Stimulated activated CD4-positive, alpha-beta T cell treated with anti-CD3 and anti-CD28 coated beads, Interleukin-1b, Interleukin-23, amount 100 ng/mL, for 4 hours (primary cell): ENCODE measurements at regions not wholly inside any gene's neighbourhood (a gene's known extent, or its start where the extent isn't known, plus 50 kb on each side); places are given as distances from the start of the nearest gene placed in this dataset.
"Not testable (repeated sequence)": the region's sequence is repeated elsewhere in the genome, so short reads cannot be mapped to it uniquely, and the experiment has no call there.

Experiments used
- DNase-seq, 2 donors: peaks; one replicate each; pipeline ENCODE4 v3.0.0-alpha.2; 2020; ENCODE audit warnings: low read depth in 2 of 2

DNA sequence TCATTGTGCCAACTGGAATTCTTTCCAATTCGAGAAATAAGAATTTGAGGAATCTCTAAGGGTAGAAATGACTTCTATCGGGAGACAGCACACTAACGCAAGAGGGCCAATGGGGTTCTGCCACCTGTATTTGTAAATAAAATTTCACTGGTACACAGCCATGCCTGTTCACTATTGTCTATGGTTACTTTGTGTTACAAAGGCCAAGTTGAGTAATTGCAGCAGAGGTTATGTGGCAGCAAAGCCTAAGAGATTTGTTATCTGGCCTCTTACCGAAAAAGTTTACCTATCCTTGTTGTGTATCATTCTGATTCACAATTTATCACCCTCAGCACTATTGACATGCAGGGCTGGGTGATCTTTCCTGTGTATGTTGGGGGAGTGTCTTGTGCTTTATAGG is 278.0 kb downstream of the KLF5 start:
- no peak for DNase-seq

DNA sequence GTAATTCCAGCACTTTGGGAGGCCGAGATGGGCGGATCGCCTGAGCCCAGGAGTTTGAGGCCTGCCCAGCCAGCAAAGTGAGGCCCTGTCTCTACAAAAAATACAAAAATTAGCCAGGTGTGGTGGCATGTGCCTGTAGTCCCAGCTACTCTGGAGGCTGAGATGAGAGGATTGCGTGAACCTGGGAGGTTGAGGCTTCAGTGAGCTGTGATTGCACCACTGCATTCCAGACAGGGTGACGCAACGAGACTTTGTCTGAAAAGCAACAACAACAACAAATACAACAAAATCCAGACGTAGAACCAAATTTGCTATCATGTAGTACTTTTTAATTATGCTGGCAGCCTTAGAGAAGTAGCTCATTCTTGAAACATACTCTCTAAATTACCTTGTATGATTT is 277.1 kb downstream of the KLF5 start:
- no peak for DNase-seq

DNA sequence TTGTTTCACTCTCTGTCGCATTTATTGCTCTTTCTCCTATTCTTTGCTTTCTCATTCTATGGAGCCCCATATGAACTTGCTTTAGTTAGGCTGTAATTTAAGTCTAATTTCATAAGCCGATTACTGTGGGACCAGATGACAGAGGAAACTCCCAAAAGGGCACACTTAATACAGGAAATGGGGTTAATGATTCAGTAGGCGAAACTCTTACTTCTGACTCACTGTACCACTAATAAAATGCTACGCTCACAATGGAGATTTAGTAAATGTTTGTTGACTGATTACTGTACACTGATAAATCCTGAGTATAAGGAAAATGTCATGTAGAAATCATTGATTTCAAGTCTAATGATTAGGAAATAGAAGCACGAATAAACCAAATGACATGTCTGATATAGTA is 276.4 kb downstream of the KLF5 start:
- no peak for DNase-seq

DNA sequence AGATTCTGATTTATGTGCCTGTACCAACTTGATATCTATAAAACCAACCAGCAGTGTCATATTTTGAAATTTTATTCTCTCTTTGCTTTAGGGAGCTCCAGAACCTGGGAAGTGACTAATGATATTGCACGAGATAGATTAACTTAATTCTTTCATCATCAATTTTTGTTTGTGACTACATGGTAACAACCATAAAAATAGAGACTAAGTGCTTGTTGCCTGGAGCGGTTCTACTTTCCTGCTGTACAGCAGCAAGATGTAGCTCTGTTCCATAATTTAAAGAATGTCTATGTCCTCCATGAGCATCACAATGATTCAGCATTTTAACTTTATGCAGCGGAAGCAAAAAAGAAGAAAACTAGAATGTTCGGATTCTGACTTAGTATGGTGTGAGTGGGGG is 275.6 kb downstream of the KLF5 start:
- DNase-seq, result no peak

DNA sequence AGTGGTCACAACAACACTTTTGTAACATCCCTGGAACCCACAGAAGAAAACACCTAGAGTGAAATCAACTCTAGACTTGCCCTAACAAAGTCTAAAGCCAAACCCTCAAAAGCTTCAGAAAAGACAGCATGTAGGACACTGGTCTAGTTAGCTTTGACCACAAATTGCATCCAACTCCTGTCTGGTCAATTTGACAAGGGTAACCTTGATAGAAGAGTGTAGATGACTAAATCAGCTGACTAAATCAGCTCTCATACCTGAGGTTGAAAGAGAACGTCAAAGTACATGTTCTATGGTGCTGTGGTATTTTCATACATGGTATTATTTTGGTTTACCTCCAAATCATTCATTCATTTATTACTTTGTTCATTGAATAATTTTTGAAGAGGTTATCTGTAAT is 272.8 kb downstream of the KLF5 start:
- no peak for DNase-seq

DNA sequence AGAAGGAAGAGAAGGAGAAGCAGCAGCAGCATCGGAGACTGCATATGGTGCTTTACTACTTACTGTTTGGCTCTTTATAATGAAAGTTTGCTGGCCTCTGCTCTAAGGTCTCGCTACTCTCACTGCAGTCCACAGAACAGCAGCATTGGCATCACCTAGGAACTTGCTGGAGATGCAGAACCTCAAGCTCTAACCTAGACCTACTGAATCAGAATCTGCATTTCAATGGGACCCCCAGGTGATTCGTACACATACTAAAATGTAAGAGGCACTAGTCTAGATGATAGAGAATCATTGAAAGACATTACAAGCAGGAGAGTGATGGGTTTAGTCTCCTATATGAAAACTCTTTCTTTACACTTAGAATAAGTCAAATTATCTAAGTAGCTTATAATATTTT is 270.6 kb downstream of the KLF5 start:
- no peak for DNase-seq

DNA sequence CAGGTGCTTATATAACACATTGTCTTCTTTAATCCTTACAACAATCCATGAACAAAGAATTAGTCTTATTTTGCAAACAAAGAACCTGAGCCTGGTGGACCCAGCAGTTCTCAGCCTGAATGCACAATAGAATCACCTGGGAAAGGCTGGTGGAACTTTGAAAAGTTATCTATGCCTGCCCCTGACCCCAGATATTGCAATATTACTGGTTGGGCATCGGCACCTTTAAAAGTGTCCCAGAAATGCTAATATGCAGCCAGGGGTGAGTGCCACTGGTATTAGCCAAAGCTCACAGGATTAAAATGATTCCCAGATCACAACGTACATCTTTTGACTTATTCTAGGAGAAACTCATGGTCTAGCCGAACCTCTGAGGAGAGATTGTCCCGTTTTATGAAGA is 268.8 kb downstream of the KLF5 start:
- DNase-seq, result no peak

DNA sequence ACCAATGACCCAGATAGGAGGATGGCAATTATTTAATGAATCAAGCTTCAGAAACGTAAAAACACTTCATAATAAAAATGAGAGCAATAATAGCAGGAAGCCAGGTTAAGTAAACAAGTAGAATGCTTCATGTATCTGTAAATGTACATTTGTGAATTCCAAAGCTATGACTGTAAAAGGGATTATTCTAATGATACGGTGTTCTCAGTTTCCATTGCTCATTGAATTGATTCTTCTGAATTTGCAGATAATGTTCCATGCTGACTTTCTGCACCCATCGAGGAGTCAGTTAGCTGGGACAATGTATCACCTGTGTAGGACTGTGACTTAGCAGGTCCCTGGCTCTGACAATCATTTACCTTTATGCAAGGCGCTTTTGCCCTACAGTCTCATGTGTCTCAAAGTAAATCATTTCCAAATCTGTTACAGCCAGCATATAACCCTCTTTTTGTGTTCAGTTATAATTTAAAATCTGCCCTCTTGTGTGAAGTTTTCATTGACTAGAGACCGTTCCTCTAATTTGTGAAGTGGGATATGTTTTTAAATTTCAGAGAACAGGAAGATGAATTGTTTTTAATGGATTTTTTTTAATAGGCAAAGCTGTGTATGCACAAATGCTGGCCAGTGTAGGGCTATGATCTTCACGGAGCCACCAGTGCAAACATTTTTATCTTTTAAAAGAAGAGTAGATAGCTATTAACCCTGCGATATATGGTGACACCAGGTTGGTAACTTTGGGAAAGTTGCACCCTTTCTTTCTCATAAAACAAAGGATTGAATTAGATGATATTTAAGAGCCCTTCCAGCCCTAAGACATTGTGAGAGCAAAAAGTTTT is 267.1 kb downstream of the KLF5 start:
- DNase-seq, result no peak

DNA sequence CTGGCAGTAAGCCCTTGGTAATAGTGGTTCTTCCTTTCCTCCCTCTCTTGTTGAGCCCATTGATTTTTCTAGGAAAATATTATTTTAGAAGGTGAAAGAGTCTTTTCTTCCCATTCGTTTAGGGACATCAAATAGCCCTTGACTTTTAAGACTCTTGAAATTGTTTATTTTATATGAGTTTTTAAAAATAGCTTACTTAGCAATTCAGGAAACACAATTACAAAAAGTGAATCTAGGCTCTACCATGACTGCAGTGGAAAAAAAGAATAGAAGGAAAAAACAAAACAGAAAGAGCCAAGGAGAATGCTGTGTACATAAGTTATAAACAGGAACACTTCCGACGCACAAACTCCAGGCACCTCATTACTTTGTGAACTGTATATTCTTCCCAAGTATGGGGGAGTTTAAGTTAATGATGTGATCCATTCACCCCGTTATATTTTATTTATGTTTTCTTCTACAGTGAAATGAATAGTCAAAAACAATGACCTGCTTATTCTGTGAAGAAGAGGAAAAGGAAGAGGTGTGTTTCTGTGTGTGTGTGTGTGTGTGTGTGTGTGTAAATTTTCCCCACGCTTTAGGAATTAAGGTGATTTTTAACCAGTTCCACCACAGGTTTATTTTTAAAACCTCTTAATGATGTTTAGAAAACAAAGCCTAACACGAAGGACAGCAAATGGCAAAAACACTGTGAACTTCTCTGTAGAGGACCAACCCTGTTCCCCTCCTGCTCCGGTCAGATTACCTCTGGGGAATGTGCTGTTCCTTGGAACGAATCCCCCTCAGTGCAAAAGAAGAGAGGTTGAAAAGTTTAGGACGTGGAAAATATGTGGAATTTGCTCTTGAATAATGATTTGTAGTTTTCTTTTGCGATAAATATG is 266.3 kb downstream of the KLF5 start:
- DNase-seq, result no peak

DNA sequence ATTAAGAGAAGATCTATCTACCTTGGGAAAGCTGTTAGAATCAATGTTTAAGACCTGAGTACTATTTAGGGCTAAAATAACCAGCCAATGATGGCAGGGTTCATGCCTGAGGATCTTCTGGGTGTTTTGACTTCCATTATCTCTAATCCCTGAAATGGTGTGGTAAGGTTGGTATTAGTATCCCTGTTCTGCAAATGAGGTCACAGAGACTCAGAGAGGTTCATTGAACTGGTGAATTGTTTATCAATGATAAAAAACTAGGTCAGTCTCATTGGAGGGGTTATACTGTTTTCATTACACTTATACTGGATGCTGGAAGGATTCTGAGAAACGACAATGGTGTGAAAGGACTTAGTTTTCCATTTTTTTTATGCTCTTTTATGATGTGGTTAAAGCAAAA is 264.8 kb downstream of the KLF5 start:
- DNase-seq, result no peak

DNA sequence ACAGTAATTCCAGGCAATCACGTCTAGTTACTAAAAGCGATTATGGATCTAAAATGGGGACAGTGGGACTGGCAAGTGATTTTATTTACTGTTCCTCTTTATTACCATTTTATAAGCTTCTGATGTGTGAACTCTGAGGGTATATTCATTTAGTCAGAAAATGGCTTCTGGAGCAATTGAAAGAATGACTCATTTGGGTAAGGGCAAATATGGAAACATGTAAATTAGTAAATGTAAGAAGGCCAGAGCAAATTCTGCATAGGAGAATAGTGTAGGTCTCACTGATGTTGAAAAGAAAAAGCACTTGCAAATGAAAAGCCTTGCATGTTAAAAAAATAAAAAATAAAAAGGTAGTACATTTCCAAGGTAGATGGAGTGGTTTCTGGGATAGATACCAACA is 262.2 kb downstream of the KLF5 start:
- DNase-seq, result no peak

DNA sequence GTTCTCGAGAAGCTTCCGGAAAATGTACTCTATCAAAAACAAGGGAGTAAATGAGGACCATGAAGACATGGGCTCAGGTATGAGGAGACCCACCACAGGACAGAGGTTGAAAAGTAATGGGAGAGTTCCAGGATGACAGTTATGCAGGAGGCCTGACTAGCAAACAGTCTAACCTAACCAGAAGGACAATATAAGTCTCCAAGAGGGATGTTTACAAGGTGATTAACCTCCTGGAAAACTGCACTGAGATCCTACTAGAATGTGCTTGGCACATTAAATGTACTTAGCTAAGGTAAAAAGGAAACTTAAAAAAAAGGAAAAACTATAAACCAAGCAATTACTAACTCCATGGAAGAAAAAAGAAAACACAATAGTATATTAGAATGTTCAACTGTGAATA is 258.3 kb downstream of the KLF5 start:
- DNase-seq, result no peak

DNA sequence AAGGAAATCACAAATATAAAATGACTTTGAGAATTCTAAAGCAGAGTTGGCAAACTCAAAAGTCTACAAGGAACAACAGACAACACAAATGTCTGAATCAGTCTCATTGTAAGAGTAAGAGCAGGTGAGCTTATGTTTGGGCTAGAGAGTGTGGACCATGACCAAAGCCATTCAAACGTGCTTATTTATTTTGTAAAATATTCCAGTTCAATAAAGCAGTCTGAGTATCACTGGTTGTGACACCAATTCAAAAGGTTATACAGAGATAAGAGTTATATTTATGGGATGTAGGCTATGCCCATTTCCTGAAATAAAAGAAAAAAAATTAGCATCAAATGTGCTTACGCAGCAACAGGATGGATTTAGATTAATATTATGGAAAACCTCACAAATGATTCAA is 251.6 kb downstream of the KLF5 start:
- DNase-seq, result no peak

DNA sequence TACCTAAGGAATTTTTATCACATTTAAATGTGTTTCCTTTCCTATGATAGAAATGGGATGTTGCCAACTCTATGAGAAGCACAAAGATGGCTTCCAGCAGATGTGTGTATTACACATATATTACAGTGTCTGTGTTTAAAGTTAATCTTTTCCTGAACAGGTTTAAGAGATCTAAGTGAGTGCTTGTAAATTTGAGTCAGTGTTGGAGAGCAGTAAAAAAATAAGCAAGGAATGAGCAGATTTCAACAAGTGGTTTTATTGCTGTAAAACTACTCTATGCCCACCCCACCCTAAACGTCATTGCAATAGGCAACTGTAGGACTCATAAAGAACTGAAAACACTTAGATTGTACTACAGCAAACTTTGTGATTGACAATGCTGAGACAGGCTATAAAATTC is 248.7 kb downstream of the KLF5 start:
- no peak for DNase-seq

DNA sequence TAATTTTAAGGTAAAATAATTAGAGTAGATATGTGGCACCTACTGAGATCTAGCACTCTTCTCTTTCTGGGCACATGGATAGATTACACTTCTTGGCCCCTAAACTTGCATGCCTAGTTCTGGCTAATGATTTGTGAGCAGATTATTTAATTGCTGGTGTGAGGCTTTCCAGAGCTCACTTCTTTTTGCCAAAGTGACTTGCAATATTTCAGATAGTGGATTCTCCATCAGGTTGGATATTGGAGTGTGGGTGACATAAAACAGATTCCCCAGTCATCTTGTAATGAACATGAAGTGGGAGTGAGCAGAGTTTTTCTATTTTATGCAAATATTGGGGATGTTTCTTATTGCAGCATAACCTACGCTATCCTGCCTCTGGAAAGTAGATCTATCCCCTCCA is 247.9 kb downstream of the KLF5 start:
- DNase-seq, result no peak

DNA sequence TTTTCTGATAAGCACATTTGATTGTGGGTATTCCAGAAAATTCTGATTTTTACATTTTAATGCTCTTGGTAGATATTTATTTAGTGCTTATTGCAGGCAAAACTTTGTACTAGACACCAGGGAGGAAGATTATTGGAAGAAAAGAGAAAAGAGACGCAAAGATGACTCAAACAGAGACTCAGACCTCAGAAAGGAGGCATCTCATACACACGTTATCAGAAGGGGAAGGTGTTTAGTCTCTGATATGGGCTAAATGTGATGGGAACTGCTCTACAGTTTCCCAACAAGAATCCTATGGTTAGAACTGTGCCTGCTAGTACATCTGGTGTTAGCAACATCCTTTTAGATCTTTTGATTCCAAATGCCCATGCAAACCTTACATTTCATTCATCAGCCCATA is 245.6 kb downstream of the KLF5 start:
- DNase-seq, result no peak

DNA sequence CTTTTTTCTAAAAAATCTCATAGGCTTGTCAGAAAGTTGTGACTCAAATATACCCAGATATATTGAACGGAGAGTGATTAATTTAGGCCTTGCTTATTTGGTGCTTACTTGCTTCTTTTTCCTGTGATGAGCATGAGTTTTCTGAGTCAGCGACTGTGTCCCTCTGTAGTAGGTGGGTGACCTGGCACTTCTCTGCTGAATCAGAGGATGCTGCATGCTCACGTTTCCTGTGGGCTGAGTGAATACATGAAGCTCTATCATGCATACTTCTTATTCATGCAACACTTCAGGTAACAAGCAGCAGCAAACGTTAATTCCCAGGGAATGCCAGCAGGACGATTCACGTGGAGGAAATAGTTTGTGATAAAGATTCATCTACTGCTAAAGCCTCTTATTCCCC is 245.0 kb downstream of the KLF5 start:
- DNase-seq, result no peak

DNA sequence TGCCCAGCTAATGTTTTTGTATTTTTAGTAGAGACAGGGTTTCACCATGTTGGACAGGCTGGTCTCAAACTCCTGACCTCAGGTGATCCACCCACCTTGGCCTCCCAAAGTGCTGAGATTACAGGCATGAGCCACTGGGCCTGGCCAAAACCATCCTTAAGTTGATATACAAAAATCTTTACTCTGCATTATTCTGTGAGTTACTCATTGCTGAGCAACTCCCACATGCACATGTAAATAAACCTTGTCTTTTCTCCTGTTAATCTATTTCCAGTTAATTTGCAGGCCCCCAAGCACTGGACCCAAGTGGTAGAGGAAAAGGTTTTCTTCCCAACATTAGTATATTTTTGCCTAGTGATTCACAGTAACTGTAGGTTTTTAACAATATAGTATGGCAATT is 242.8 kb downstream of the KLF5 start:
- not testable (repeated sequence) for DNase-seq

DNA sequence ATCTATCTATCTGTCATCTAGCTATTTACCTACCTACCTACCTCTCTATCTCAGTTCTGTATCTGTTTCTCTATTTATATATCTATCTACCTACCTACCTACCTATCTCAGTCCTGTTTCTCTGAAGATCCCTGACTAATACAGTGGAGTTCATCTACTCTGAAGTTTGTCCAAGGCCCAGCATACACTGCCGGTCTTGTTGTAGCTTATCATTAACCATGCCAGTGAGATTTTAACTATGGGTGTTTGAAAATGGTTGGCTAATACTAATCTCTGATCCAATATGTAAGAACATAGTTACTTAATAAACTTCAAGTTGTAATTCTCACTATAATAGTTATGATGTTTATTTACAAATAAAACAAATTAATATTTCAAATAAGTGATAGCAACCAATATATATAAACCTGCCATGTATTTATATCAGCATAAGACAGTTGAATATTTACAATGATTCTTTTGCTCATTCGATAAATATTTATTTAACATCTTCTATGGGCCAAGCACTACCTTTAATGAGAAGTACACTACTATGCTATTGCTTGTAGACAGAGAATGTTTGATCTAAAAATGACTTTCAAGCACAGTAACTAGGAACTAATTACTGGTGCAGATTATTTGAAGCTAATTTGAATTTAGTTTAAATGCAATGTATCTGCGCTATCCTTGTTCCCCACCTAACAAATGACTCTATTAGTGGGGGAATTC is 242.1 kb downstream of the KLF5 start:
- DNase-seq, result no peak

DNA sequence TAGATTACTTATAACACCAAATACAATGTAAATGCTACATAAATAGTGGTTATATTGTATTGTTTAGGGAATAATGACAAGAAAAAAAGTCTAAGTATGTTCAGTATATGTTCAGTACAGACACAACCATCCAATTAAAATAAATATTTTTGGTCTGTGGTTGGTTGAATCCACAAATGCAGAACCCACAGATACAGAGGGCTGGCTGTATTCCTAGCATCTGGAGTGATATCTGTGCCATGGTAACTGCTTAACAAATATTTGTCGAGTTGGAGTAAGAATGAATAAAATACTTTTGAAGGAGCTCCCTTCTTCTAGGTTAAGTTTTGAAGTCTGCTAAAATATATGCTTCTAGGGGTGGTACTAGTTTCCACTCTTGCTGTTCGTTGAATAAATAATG is 241.0 kb downstream of the KLF5 start:
- no peak for DNase-seq

DNA sequence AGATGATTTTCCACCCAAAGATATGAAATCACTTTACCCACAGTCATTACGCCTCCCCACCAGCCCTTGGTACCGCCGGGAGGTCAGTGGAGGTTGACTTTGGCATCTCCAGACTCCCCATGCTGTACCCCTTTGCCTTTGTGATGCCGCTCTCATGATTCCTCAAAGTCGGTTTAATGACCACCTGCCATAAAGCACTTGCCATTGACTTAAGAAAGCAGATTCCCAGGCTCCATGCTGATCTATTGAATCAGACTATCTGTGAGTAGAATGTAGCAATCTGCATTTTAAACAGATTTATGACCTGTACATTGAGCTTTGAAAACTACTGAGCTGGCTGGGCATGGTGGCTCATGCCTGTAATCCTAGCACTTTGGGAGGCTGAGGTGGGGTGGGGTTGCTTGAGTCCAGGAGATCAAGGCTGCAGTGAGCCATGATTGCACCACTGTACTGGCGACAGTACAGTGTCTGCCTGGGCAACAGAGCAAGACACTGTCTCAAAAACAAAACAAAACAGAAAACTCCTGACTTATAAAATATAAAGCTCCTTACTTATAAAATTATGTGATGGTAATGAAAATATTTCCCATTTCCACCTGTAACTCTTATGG is 235.2 kb downstream of the KLF5 start:
- DNase-seq, result no peak

DNA sequence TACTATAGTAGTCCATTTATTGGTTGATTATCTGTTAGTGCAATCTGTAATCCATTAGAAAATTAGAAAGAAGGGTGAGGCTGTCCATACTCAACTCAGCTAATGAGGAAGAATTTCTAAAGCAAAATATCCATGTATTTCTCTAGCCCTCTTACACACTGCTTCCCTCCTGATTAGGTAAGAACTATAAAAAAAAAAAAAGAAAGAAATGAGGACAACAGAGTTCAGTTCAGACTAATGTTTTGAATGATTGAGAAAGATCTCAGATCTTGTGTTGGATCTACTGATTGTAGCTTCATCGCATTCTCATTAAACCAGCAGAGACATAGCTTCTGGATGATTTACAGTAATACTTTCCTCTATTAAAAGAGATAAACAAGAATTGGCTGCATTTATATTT is 233.3 kb downstream of the KLF5 start:
- DNase-seq, result no peak
